WTC11 (cell line): ENCODE measurements at regions not wholly inside any gene's neighbourhood (a gene's known extent, or its start where the extent isn't known, plus 50 kb on each side); places are given as distances from the start of the nearest gene placed in this dataset.

Experiments used
- ATAC-seq: fragments of 200-7000 bp; cut with Tn5 transposase; 2 replicates; pipeline ENCODE4 v1.10.0; 2021; ENCODE audit warnings: mild to moderate bottlenecking, moderate library complexity
- CTCF ChIA-PET: fragments of 300-600 bp; sonication (Branson Sonifier 250); formaldehyde crosslinking; loops from one replicate; lab custom pipeline; 2021; ENCODE audit warnings: antibody characterized with exemption; lab: Charles Lee
- POLR2A ChIA-PET: fragments of 350-600 bp; sonication (Branson Sonifier 250); formaldehyde crosslinking; loops from one replicate; lab custom pipeline; 2021; ENCODE audit warnings: antibody characterized with exemption; lab: Charles Lee
- DNase-seq: peaks from one replicate; pipeline ENCODE4 v3.0.0; 2021; ENCODE audit warnings: low spot score
- H3K27ac Mint-ChIP-seq: 2 replicates; pipeline ENCODE4 v1.8.0; 2021; ENCODE audit warnings: mixed read lengths
- H3K27me3 Mint-ChIP-seq: 2 replicates; pipeline ENCODE4 v1.8.0; 2021; ENCODE audit warnings: low read depth, mild to moderate bottlenecking, moderate library complexity, mixed read lengths
- H3K36me3 Mint-ChIP-seq: 2 replicates; pipeline ENCODE4 v1.8.0; 2021; ENCODE audit warnings: mixed read lengths
- H3K4me1 Mint-ChIP-seq: 2 replicates; pipeline ENCODE4 v1.8.0; 2022; ENCODE audit warnings: mixed read lengths
- H3K4me3 Mint-ChIP-seq: 2 replicates; pipeline ENCODE4 v1.8.0; 2021; ENCODE audit warnings: mild to moderate bottlenecking, moderate library complexity, mixed read lengths
- H3K9me3 Mint-ChIP-seq: 2 replicates; pipeline ENCODE4 v1.8.0; 2021; ENCODE audit warnings: mixed read lengths
- ATF1 ChIP-seq: sonication (generic); formaldehyde crosslinking; IDR thresholded peaks from 2 replicates; pipeline ENCODE4 v1.8.1; 2023; ENCODE audit warnings: mild to moderate bottlenecking, moderate library complexity, missing genetic modification reagents
- CTCF ChIP-seq: fragments of 200-600 bp; IDR thresholded peaks from 2 replicates; pipeline ENCODE4 v1.8.0; 2022; ENCODE audit warnings: antibody characterized with exemption
- ERG ChIP-seq: fragments of 250-450 bp; sonication (Bioruptor Pico); IDR thresholded peaks from 2 replicates; pipeline ENCODE4 v1.8.0; 2021; ENCODE audit warnings: mild to moderate bottlenecking
- ESRRA ChIP-seq: sonication (generic); formaldehyde crosslinking; IDR thresholded peaks from 2 replicates; pipeline ENCODE4 v1.8.1; 2022; ENCODE audit warnings: mild to moderate bottlenecking, missing genetic modification reagents, borderline replicate concordance
- ETV6 ChIP-seq: sonication (generic); formaldehyde crosslinking; IDR thresholded peaks from 2 replicates; pipeline ENCODE4 v1.8.1; 2022; ENCODE audit warnings: mild to moderate bottlenecking, missing genetic modification reagents
- FOXK1 ChIP-seq: sonication (generic); formaldehyde crosslinking; IDR thresholded peaks from 2 replicates; pipeline ENCODE4 v1.8.0; 2022; ENCODE audit warnings: mild to moderate bottlenecking, moderate library complexity, missing genetic modification reagents
- GTF2I ChIP-seq: fragments of 250-450 bp; sonication (Bioruptor Pico); conservative IDR thresholded peaks from 2 replicates; pipeline ENCODE4 v1.4.0; 2021; ENCODE audit warnings: mild to moderate bottlenecking
- HMGXB4 ChIP-seq: sonication (generic); formaldehyde crosslinking; IDR thresholded peaks from 2 replicates; pipeline ENCODE4 v1.8.1; 2023; ENCODE audit warnings: mild to moderate bottlenecking, moderate library complexity, missing genetic modification reagents
- NFATC4 ChIP-seq: fragments of 250-450 bp; sonication (Bioruptor Pico); IDR thresholded peaks from 2 replicates; pipeline ENCODE4 v1.9.0; 2021; ENCODE audit warnings: mild to moderate bottlenecking
- NR2C2 ChIP-seq: sonication (generic); formaldehyde crosslinking; IDR thresholded peaks from 2 replicates; pipeline ENCODE4 v1.8.0; 2022; ENCODE audit warnings: mild to moderate bottlenecking, missing genetic modification reagents
- RELA ChIP-seq: sonication (generic); formaldehyde crosslinking; IDR thresholded peaks from 2 replicates; pipeline ENCODE4 v1.8.1; 2022; ENCODE audit warnings: missing genetic modification reagents, mild to moderate bottlenecking, borderline replicate concordance
- TCF7 ChIP-seq: sonication (generic); formaldehyde crosslinking; IDR thresholded peaks from 2 replicates; pipeline ENCODE4 v1.8.0; 2022; ENCODE audit warnings: mild to moderate bottlenecking, low read depth, missing genetic modification reagents, moderate library complexity
- USF1 ChIP-seq: sonication (generic); formaldehyde crosslinking; IDR thresholded peaks from 2 replicates; pipeline ENCODE4 v1.8.0; 2022; ENCODE audit warnings: mild to moderate bottlenecking, missing genetic modification reagents
- ZMAT4 ChIP-seq: fragments of 250-450 bp; sonication (Bioruptor Pico); IDR thresholded peaks from 2 replicates; pipeline ENCODE4 v1.9.0; 2021; ENCODE audit warnings: mild to moderate bottlenecking
- ZNF121 ChIP-seq: sonication (generic); formaldehyde crosslinking; IDR thresholded peaks from 2 replicates; pipeline ENCODE4 v1.8.0; 2023; ENCODE audit warnings: missing genetic modification reagents
- ZNF138 ChIP-seq: sonication (generic); formaldehyde crosslinking; conservative IDR thresholded peaks from 2 replicates; pipeline ENCODE4 v1.8.1; 2022; ENCODE audit warnings: mild to moderate bottlenecking, moderate library complexity, missing genetic modification reagents
- ZNF232 ChIP-seq: sonication (generic); formaldehyde crosslinking; IDR thresholded peaks from 2 replicates; pipeline ENCODE4 v1.8.0; 2022; ENCODE audit warnings: mild to moderate bottlenecking, missing genetic modification reagents
- ZNF263 ChIP-seq: sonication (generic); formaldehyde crosslinking; IDR thresholded peaks from 2 replicates; pipeline ENCODE4 v1.8.1; 2022; ENCODE audit warnings: low read depth, mild to moderate bottlenecking, moderate library complexity, missing genetic modification reagents
- ZNF671 ChIP-seq: fragments of 250-450 bp; sonication (Bioruptor Pico); IDR thresholded peaks from 2 replicates; pipeline ENCODE4 v1.8.0; 2021; ENCODE audit warnings: mild to moderate bottlenecking

- ChIA-PET CTCF (no interaction called here), POLR2A (no interaction called here)
- Mint-ChIP-seq H3K27me3 (peaks cover 5% of the 10 kb centered on the region), H3K4me3 (no peak overlapping the region), H3K27ac (no peak overlapping the region), H3K9me3 (peaks cover 52% of the 10 kb centered on the region), H3K4me1 (no peaks in the 10 kb centered on the region), H3K36me3 (peaks cover 62% of the 10 kb centered on the region)
- no peak for DNase-seq
- TF ChIP-seq CTCF (no peak), ZMAT4 (CRISPR knock-in tag) (no peak), ATF1 (CRISPR knock-in tag) (no peak)
- TF ChIP-seq, all 79 proteins: peak for 0
- ATAC-seq = no peak
Observed at GRCh38 chr10:130771491-130771946, 540.0 kb downstream of the TCERG1L start.

GRCh38 chr10:130772056-130772455 lies 539.5 kb downstream of the TCERG1L start:
- H3K4me1 Mint-ChIP-seq = no peaks in the 10 kb centered on the region
- peaks cover 5% of the 10 kb centered on the region for H3K27me3 Mint-ChIP-seq
- POLR2A ChIA-PET = no interaction called here
- CTCF ChIA-PET = no interaction called here
- no peak for TF ChIP-seq NFATC4 (CRISPR knock-in tag)
- peaks cover 62% of the 10 kb centered on the region for H3K36me3 Mint-ChIP-seq
- H3K27ac Mint-ChIP-seq = no peak overlapping the region
- DNase-seq = no peak
- peaks cover 55% of the 10 kb centered on the region for H3K9me3 Mint-ChIP-seq
- no peak overlapping the region for H3K4me3 Mint-ChIP-seq
- ATAC-seq = no peak

- no peak for DNase-seq
- Mint-ChIP-seq H3K36me3 (peaks cover 64% of the 10 kb centered on the region), H3K27ac (no peak overlapping the region), H3K4me1 (no peaks in the 10 kb centered on the region), H3K9me3 (peaks cover 57% of the 10 kb centered on the region), H3K27me3 (peaks cover 5% of the 10 kb centered on the region), H3K4me3 (no peak overlapping the region)
- CTCF ChIA-PET = no interaction called here
- TF ChIP-seq NR2C2 (no peak), ZNF232 (CRISPR knock-in tag) (no peak)
- POLR2A ChIA-PET = no interaction called here
- ATAC-seq = no peak
Observed at GRCh38 chr10:130772676-130773075, 538.8 kb downstream of the TCERG1L start.

- H3K4me3 Mint-ChIP-seq = no peak overlapping the region
- ChIA-PET POLR2A (no interaction called here), CTCF (no interaction called here)
- H3K9me3 Mint-ChIP-seq = peaks cover 54% of the 10 kb centered on the region
- H3K36me3 Mint-ChIP-seq = peaks cover 57% of the 10 kb centered on the region
- ATAC-seq (no peak), DNase-seq (no peak)
- TF ChIP-seq ETV6 (no peak), GTF2I (no peak), ZNF263 (no peak), RELA (CRISPR knock-in tag) (no peak), ZNF671 (no peak), HMGXB4 (CRISPR knock-in tag) (no peak), ERG (CRISPR knock-in tag) (no peak), NR2C2 (no peak), FOXK1 (no peak), USF1 (CRISPR knock-in tag) (no peak), ZNF138 (CRISPR knock-in tag) (no peak), ESRRA (no peak), ZNF121 (CRISPR knock-in tag) (no peak), TCF7 (CRISPR knock-in tag) (no peak)
- no peak overlapping the region for H3K27ac Mint-ChIP-seq
- no peaks in the 10 kb centered on the region; the same call in 1 of the 2 replicates for H3K27me3 Mint-ChIP-seq
- H3K4me1 Mint-ChIP-seq = no peaks in the 10 kb centered on the region
Observed at GRCh38 chr10:130773941-130774340, 537.6 kb downstream of the TCERG1L start.
